HEK293T (cell line): ENCODE measurements at regions not wholly inside any gene's neighbourhood (a gene's known extent, or its start where the extent isn't known, plus 50 kb on each side); places are given as distances from the start of the nearest gene placed in this dataset.
"Not testable (repeated sequence)": the region's sequence is repeated elsewhere in the genome, so short reads cannot be mapped to it uniquely, and the experiment has no call there.

Source experiments
- CTCF ChIA-PET: fragments of 350-600 bp; formaldehyde crosslinking; extraction: SDS; loops from one replicate; lab custom pipeline; 2021; ENCODE audit warnings: antibody characterized with exemption, inconsistent platforms; lab: Yijun Ruan, JAX
- POLR2A ChIA-PET: fragments of 350-600 bp; formaldehyde crosslinking; extraction: SDS; loops from one replicate; lab custom pipeline; 2020; ENCODE audit warnings: antibody characterized with exemption, inconsistent platforms; lab: Yijun Ruan, JAX
- DNase-seq: peaks from one replicate; pipeline ENCODE4 v3.0.0; 2012; ENCODE audit warnings: mixed read lengths; ENCODE audit errors: extremely low spot score
- ARNT ChIP-seq: fragments of 450-650 bp; IDR thresholded peaks from 2 replicates; pipeline ENCODE4 v1.6.1; 2017; ENCODE audit warnings: mild to moderate bottlenecking
- BHLHE40 ChIP-seq: fragments of 450-650 bp; IDR thresholded peaks from 2 replicates; pipeline ENCODE4 v1.6.1; 2016; ENCODE audit warnings: mild to moderate bottlenecking, moderate library complexity, borderline replicate concordance
- CTBP1 ChIP-seq: fragments of 450-650 bp; IDR thresholded peaks from 2 replicates; pipeline ENCODE4 v1.6.1; 2016; ENCODE audit warnings: borderline replicate concordance
- ELF4 ChIP-seq: fragments of 450-650 bp; IDR thresholded peaks from 2 replicates; pipeline ENCODE4 v1.6.1; 2017; ENCODE audit warnings: antibody characterized with exemption
- FOXA1 ChIP-seq: fragments of 450-650 bp; IDR thresholded peaks from 2 replicates; pipeline ENCODE4 v1.6.1; 2016; ENCODE audit warnings: mild to moderate bottlenecking
- FOXK2 ChIP-seq: fragments of 450-650 bp; IDR thresholded peaks from 2 replicates; pipeline ENCODE4 v1.6.1; 2016; ENCODE audit warnings: mild to moderate bottlenecking
- FOXM1 ChIP-seq: fragments of 450-650 bp; IDR thresholded peaks from 2 replicates; pipeline ENCODE4 v1.6.1; 2017; ENCODE audit warnings: mild to moderate bottlenecking, borderline replicate concordance
- HDGF ChIP-seq: fragments of 450-650 bp; IDR thresholded peaks from 2 replicates; pipeline ENCODE4 v1.6.1; 2017; ENCODE audit warnings: antibody characterized with exemption, borderline replicate concordance
- L3MBTL2 ChIP-seq: fragments of 450-650 bp; conservative IDR thresholded peaks from 2 replicates; pipeline ENCODE4 v1.6.1; 2016; ENCODE audit warnings: mild to moderate bottlenecking
- LEF1 ChIP-seq: fragments of 450-650 bp; IDR thresholded peaks from 2 replicates; pipeline ENCODE4 v1.6.1; 2017; ENCODE audit warnings: mild to moderate bottlenecking, borderline replicate concordance
- NFRKB ChIP-seq: fragments of 450-650 bp; IDR thresholded peaks from 2 replicates; pipeline ENCODE4 v1.6.1; 2016; ENCODE audit warnings: mild to moderate bottlenecking, moderate library complexity
- PKNOX1 ChIP-seq: fragments of 450-650 bp; IDR thresholded peaks from 2 replicates; pipeline ENCODE4 v1.6.1; 2016
- SP1 ChIP-seq: fragments of 450-650 bp; IDR thresholded peaks from 2 replicates; pipeline ENCODE4 v1.6.1; 2017
- SUZ12 ChIP-seq: fragments of 450-650 bp; IDR thresholded peaks from 2 replicates; pipeline ENCODE4 v1.6.1; 2016; ENCODE audit warnings: mild to moderate bottlenecking
- TARDBP ChIP-seq: fragments of 450-650 bp; IDR thresholded peaks from 2 replicates; pipeline ENCODE4 v1.6.1; 2016
- ZNF384 ChIP-seq: fragments of 450-650 bp; IDR thresholded peaks from 2 replicates; pipeline ENCODE4 v1.6.1; 2016

GRCh38 chr5:24163091-24163490 lies 481.7 kb downstream of the CDH10 start:
- TF ChIP-seq LEF1 (no peak), ELF4 (no peak)
- no peak for DNase-seq
- POLR2A ChIA-PET: no interaction called here
- CTCF ChIA-PET: no interaction called here

- ChIA-PET POLR2A (no interaction called here), CTCF (no interaction called here)
- TF ChIP-seq ZNF384 (no peak), FOXA1 (no peak), NFRKB (no peak), PKNOX1 (no peak), LEF1 (no peak), ELF4 (no peak), SP1 (no peak), SUZ12 (no peak), HDGF (no peak)
- no peak for DNase-seq
Observed at GRCh38 chr5:24167806-24168205, 477.0 kb downstream of the CDH10 start.

DNA sequence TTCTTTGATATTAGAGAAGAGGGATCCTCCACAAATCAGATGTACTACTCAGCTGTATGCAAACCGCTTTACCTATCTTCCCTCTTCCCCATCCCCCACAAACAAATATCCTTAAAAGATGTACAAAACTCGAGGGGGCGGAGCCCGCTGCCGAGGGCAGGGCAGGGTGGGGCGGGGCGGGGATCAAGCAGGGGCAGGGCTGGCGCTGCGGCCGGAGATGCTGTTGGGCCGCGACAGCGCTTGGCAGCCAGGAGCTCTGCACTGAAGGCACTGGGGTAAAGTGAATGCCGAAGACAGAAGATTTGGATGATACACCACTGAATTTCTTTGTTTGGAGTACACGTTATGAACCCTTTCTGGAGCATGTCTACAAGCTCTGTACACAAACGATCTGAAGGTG lies 474.8 kb downstream of the CDH10 start:
- CTCF ChIA-PET: no interaction called here
- POLR2A ChIA-PET: no interaction called here
- TF ChIP-seq TARDBP (no peak), FOXA1 (no peak), NFRKB (no peak)
- DNase-seq: no peak

GRCh38 chr5:24170930-24171329 lies 473.8 kb downstream of the CDH10 start:
- CTCF ChIA-PET, POLR2A ChIA-PET: not testable (repeated sequence)

DNA sequence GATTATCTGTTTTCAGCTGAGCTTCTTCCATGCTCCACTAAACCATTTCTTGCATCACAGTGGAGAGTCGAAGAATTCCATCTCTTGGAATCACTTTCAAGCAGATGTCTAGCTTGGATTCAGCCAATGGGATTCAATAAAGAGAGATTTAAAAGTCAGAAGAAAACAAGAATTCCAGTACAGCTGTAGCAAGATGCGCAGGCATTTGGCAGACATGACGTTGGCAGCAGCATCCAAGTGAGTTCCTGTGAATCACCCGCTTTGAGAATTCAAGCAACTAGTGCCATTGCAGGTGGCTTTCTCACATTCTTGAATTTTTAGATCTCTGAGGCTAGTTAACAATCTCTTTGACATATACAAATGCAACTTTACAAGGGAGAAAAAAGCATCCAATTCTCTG lies 467.0 kb downstream of the CDH10 start:
- no peak for TF ChIP-seq L3MBTL2
- TF ChIP-seq FOXM1: no peak
- TF ChIP-seq SUZ12: no peak
- TF ChIP-seq CTBP1: no peak
- TF ChIP-seq NFRKB: no peak
- TF ChIP-seq HDGF: no peak
- no peak for TF ChIP-seq SP1
- no peak for TF ChIP-seq BHLHE40
- TF ChIP-seq FOXK2: no peak
- TF ChIP-seq PKNOX1: no peak
- no peak for TF ChIP-seq FOXA1
- TF ChIP-seq ELF4: no peak
- TF ChIP-seq ARNT: no peak
- TF ChIP-seq ZNF384: no peak
- TF ChIP-seq LEF1: no peak
- TF ChIP-seq TARDBP: no peak
- DNase-seq: no peak
- POLR2A ChIA-PET: no interaction called here
- CTCF ChIA-PET: no interaction called here

More at GRCh38 chr5:24170930-24171329, 473.8 kb downstream of the CDH10 start:
- DNase-seq: not testable (repeated sequence)

GRCh38 chr5:24183981-24184380 lies 460.8 kb downstream of the CDH10 start:
- TF ChIP-seq LEF1 (no peak), FOXM1 (no peak), L3MBTL2 (no peak), SP1 (no peak), ARNT (no peak), FOXK2 (no peak), BHLHE40 (no peak), CTBP1 (no peak), HDGF (no peak), PKNOX1 (no peak)
- ChIA-PET POLR2A (no interaction called here), CTCF (no interaction called here)
- no peak for DNase-seq

- ChIA-PET POLR2A (no interaction called here), CTCF (no interaction called here)
Observed at GRCh38 chr5:24188216-24188925, 456.4 kb downstream of the CDH10 start.

More at GRCh38 chr5:24188216-24188925, 456.4 kb downstream of the CDH10 start:
- DNase-seq: no peak
- no peak for TF ChIP-seq FOXM1
- TF ChIP-seq SUZ12: no peak
- TF ChIP-seq ELF4: no peak
- TF ChIP-seq LEF1: no peak
